ENCODE measurements at regions not wholly inside any gene's neighbourhood (a gene's known extent, or its start where the extent isn't known, plus 50 kb on each side); places are given as distances from the start of the nearest gene placed in this dataset.
"Not testable (repeated sequence)": the region's sequence is repeated elsewhere in the genome, so short reads cannot be mapped to it uniquely, and the experiment has no call there.

DNA sequence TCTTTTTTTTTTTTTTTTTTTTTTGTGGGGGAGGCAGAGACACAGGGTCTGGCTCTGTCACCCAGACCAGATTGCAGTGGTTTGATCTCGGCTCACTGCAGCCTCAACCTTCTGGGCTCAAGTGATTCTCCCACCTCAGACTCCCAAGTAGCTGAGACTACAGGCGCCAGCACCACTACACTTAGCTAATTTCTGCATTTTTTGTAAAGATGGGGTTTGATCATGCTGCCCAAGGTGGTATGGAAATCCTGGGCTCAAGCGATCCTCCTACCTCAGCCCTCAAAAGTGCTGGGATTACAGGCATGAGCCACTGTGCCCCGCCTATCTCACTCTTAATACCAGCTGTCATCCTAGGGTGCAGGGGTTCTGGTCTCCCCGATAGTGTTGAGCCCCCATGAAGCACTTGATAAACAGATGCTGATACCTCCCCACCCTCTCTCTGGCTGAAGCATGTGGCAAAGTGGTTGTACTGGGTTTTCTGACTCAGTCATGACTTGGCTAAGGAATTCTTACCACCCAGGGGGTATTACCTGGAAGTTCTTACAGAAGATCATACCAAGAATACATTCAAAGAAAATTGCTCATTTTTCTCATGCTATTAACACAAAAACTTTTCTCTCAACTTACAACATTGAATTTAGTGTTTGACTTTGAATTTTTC lies 110.2 kb upstream of the DAPK1 start:
- DNase-seq (ENCODE audit: low read depth in 1 of 2, low spot score in 1 of 2) = no peak
- Histone ChIP-seq H3K9me3 (ENCODE audit: low read depth) (no peaks in the 10 kb centered on the region), H3K36me3 (no peaks in the 10 kb centered on the region), H3K4me1 (ENCODE audit: low read depth) (no peaks in the 10 kb centered on the region), H3K4me3 (no peak overlapping the region), H3K27ac (no peak overlapping the region), H3K27me3 (no peaks in the 10 kb centered on the region)
- TF ChIP-seq, protein P1, sequence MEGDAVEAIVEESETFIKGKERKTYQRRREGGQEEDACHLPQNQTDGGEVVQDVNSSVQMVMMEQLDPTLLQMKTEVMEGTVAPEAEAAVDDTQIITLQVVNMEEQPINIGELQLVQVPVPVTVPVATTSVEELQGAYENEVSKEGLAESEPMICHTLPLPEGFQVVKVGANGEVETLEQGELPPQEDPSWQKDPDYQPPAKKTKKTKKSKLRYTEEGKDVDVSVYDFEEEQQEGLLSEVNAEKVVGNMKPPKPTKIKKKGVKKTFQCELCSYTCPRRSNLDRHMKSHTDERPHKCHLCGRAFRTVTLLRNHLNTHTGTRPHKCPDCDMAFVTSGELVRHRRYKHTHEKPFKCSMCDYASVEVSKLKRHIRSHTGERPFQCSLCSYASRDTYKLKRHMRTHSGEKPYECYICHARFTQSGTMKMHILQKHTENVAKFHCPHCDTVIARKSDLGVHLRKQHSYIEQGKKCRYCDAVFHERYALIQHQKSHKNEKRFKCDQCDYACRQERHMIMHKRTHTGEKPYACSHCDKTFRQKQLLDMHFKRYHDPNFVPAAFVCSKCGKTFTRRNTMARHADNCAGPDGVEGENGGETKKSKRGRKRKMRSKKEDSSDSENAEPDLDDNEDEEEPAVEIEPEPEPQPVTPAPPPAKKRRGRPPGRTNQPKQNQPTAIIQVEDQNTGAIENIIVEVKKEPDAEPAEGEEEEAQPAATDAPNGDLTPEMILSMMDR (IDR thresholded peaks at IDR 0.05; ENCODE audit: low read depth, low read length) = no peak

- not testable (repeated sequence) for DNase-seq (ENCODE audit: low read depth in 1 of 2, low spot score in 1 of 2); H3K27ac ChIP-seq; H3K36me3 ChIP-seq; H3K4me1 ChIP-seq (ENCODE audit: low read depth); H3K27me3 ChIP-seq; H3K9me3 ChIP-seq (ENCODE audit: low read depth); H3K4me3 ChIP-seq
Observed at GRCh38 chr9:87388708-87389107, 109.0 kb upstream of the DAPK1 start.

- Histone ChIP-seq H3K36me3 (no peaks in the 10 kb centered on the region), H3K4me3 (no peak overlapping the region), H3K27me3 (no peaks in the 10 kb centered on the region), H3K27ac (no peak overlapping the region), H3K9me3 (ENCODE audit: low read depth) (no peaks in the 10 kb centered on the region), H3K4me1 (ENCODE audit: low read depth) (no peaks in the 10 kb centered on the region)
- TF ChIP-seq, protein P1 (IDR thresholded peaks at IDR 0.05; ENCODE audit: low read depth, low read length) = no peak
- DNase-seq (ENCODE audit: low read depth in 1 of 2, low spot score in 1 of 2) = no peak
Observed at GRCh38 chr9:87389936-87390335, 107.7 kb upstream of the DAPK1 start.

DNA sequence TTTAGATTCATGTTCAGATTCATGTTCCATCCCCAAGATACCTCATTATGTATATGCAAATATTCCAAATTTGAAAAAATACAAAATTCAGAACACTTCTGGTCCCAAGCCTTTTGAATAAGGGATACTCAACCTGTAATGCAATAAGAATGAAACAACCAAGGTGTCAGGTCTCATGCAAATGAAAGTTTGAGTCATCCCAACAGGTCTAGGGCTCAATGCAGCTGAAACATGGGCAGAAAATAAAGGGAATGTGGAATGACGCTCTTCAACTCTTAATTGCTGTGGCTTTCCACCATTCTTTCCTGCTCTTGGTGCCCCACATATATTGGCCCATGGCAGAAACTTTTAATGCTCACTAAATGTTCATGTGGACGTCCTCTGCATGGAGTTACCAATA lies 107.3 kb upstream of the DAPK1 start:
- TF ChIP-seq, protein P1 (IDR thresholded peaks at IDR 0.05; ENCODE audit: low read depth, low read length) = no peak
- Histone ChIP-seq H3K36me3 (no peaks in the 10 kb centered on the region), H3K4me1 (ENCODE audit: low read depth) (no peaks in the 10 kb centered on the region), H3K9me3 (ENCODE audit: low read depth) (no peaks in the 10 kb centered on the region), H3K27ac (no peak overlapping the region), H3K4me3 (no peak overlapping the region), H3K27me3 (no peaks in the 10 kb centered on the region)
- no peak for DNase-seq (ENCODE audit: low read depth in 1 of 2, low spot score in 1 of 2)

- TF ChIP-seq, protein P1 (IDR thresholded peaks at IDR 0.05; ENCODE audit: low read depth, low read length) = no peak
- no peaks in the 10 kb centered on the region for H3K4me1 ChIP-seq (ENCODE audit: low read depth)
- no peak overlapping the region for H3K4me3 ChIP-seq
- no peak for DNase-seq (ENCODE audit: low read depth in 1 of 2, low spot score in 1 of 2)
- H3K36me3 ChIP-seq = no peaks in the 10 kb centered on the region
- no peaks in the 10 kb centered on the region for H3K9me3 ChIP-seq (ENCODE audit: low read depth)
- H3K27ac ChIP-seq = no peak overlapping the region
- no peaks in the 10 kb centered on the region for H3K27me3 ChIP-seq
Observed at GRCh38 chr9:87392086-87392485, 105.6 kb upstream of the DAPK1 start.

DNA sequence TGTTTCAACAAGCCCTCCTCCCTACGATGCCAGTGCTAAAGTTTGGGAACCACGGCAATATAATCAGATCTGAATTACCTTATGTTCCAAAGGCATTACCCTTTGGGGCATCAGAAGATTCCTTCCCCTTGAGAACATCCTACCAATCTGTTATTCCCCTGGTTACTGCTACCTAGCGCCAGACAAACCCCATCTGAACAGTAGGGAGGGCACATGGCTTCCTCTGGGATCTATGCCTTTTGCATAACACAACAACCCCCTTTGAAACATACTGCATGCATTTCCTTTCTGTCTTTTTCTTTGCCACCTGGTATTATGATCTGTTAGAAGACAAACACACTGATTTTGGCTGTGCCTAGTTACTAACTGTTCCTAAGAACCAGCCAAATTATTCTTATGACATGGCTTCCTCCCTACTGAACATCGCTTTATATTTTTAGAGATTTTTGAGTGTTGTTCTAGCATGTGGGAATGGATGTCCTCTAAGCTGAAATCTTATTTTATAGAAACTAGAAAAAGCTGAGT lies 103.9 kb upstream of the DAPK1 start:
- H3K36me3 ChIP-seq = no peaks in the 10 kb centered on the region
- H3K9me3 ChIP-seq (ENCODE audit: low read depth) = no peaks in the 10 kb centered on the region
- no peak for DNase-seq (ENCODE audit: low read depth in 1 of 2, low spot score in 1 of 2)
- no peaks in the 10 kb centered on the region for H3K4me1 ChIP-seq (ENCODE audit: low read depth)
- H3K27ac ChIP-seq = no peak overlapping the region
- no peaks in the 10 kb centered on the region for H3K27me3 ChIP-seq
- TF ChIP-seq, protein P1 (IDR thresholded peaks at IDR 0.05; ENCODE audit: low read depth, low read length) = no peak
- H3K4me3 ChIP-seq = no peak overlapping the region

Measured in cardiac muscle cell (in vitro differentiated cells and primary cell).